Urothelium cell line (cell line): ENCODE measurements at regions not wholly inside any gene's neighbourhood (a gene's known extent, or its start where the extent isn't known, plus 50 kb on each side); places are given as distances from the start of the nearest gene placed in this dataset.

Experiments
- DNase-seq: peaks from one replicate; pipeline ENCODE4 v3.0.0; 2011; ENCODE audit warnings: low spot score, mixed read lengths
- FAIRE-seq: peaks from 2 replicates; lab custom pipeline; 2011; peaks lifted over from hg19 to GRCh38; lab: Jason Lieb, UNC

DNA sequence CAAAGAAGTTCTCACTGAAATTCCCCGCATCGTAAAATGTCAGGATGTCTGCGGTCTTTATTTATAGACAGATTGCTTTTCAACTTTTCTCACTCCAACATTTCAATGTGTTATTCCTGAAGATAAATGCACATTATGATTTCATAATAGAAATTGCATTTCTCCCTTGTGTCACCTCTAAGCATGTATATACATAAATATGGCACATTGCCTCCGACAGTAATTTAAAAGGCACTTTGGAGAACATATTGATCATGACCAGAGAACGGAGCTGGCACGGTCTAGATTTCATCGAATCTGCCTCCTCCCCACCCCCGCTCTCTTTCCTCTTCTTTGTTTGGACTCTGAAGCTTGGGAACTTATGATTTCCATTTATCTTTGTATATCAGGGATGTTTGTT, 54.9 kb upstream of the IGSF21 start:
- FAIRE-seq: no peak

GRCh38 chr1:18055156-18055555, 52.4 kb upstream of the IGSF21 start:
- no peak for DNase-seq

More for the DNA sequence above, 54.9 kb upstream of the IGSF21 start:
- DNase-seq: no peak

DNA sequence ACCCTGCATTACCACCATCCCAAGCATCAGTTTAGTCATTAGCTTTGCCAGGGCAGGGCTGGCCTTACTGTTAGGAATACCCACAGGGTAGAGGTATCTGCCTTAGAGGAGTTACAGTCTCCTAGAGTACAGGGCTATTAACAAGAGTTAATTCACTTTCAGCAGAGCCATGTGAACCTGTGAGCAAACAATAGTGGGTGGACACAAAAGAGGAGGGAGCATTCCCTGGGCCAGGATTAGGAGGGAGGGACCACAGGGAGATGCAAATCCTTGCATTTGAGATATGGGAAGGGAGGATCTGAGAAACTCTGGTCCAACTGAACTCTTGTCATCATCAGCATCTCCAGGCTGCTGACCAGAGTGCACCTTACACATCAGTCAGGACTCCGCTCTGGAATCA, 51.1 kb upstream of the IGSF21 start:
- DNase-seq: no peak
- no peak for FAIRE-seq

More at GRCh38 chr1:18055156-18055555, 52.4 kb upstream of the IGSF21 start:
- no peak for FAIRE-seq

DNA sequence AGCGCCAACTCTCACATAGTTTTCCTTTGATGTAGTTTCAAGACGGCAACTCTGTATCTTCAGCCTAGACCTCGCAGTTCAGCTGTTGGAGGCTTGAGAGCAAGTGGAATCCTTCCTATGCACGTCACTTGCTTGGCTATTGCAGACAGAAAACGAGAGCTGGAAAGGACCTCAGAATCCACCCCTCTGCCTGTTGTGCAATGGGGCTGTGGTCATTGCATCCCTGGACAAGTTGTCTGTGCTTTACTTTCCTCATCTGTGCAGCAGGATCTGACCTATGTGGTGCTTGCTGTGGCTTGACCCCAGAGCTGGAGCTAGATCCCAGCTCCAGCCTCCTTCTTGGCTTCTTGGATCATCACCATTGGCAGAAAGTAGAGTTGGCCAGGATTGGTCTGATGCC, 50.0 kb upstream of the IGSF21 start:
- no peak for DNase-seq
- no peak for FAIRE-seq
